GM12892 (cell line): ENCODE measurements at regions not wholly inside any gene's neighbourhood (a gene's known extent, or its start where the extent isn't known, plus 50 kb on each side); places are given as distances from the start of the nearest gene placed in this dataset.
"Not testable (repeated sequence)": the region's sequence is repeated elsewhere in the genome, so short reads cannot be mapped to it uniquely, and the experiment has no call there.

ENCODE experiments used
- DNase-seq: peaks from one replicate; pipeline ENCODE4 v3.0.0; 2011; ENCODE audit not compliant: insufficient read length
- FAIRE-seq: peaks from 2 replicates; lab custom pipeline; 2011; peaks lifted over from hg19 to GRCh38; lab: Jason Lieb, UNC
- POLR2A ChIP-seq: IDR thresholded peaks from 2 replicates; pipeline ENCODE4 v1.6.1; 2011; ENCODE audit warnings: low read depth, low read length, control low read depth
- POLR2AphosphoS5 ChIP-seq: IDR thresholded peaks from 2 replicates; pipeline ENCODE4 v1.6.1; 2011; ENCODE audit warnings: low read depth, low read length, control low read depth
- TAF1 ChIP-seq: IDR thresholded peaks from 2 replicates; pipeline ENCODE4 v1.6.1; 2011; ENCODE audit warnings: low read depth, mild to moderate bottlenecking, control low read depth, low read length, borderline replicate concordance

DNA sequence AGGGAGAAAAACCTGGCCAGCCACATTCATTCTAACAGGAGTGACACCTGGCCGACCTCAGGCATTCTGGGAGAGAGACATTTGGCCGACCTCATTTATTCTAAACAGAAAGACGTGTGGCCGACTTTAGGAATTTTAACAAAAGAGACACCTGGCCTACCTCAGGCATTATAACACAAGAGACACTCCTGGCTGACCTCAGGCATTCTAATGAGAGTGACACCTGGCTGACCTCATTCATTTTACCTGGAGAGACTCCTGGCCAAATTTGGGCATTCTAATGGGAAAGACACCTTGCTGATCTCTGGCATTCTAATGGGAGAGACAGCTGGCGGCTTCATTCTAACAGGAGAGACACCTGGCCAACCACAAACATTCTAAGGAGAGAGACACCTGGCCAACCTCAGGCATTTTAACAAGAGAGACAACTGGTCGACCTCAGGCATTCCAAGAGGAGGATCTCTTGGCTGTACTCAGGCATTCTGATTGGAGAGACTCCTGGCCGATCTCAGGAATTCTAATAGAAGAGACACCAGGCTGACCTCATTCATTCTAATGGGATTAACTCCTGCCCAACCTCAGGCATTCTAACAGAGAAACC lies 1353.9 kb downstream of the UQCRFS1 start:
- FAIRE-seq (no peak), DNase-seq (no peak)
- TF ChIP-seq POLR2AphosphoS5 (no peak), TAF1 (no peak), POLR2A (no peak)

DNA sequence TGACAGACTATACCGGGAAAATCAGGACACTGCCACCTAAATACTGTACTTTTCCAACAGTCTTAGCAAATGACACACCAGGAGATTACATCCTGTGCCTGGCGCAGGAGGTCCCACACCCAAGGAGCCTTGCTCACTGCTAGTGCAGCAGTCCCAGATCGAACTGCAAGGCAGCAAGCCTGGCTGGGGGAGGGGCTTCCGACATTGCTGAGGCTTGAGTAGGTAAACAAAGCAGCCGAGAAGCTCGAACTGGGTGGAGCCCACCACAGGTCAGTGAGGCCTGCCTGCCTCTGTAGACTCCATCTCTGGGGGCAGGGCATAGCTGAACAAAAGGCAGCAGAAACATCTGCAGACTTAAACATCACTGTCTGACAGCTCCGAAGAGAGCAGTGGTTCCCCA lies 1360.0 kb downstream of the UQCRFS1 start:
- FAIRE-seq, DNase-seq: not testable (repeated sequence)

DNA sequence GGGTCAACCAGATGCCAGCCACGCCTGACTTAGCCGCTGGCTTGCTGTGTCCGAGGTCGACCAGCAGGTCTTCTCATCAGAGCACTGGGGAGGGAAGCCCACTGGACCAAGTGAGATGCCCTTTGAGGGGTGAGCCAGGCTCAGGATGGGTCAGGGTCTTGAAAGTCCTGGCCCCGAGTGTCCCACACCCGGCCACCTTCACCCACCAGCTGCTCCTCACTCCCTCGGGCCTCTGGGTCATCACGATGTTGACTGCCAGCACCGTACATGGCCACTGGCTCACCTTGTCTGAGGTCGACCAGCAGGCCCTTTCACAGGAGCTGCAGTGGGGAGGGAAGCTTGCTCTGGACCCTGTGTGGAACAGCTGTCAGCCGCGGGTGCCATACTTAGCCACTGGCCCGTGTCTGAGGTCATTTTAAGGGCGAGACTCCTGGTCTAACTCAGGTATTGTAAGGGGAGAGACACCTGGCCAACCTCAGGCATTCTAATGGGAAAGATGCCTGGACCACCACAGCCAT lies 1361.3 kb downstream of the UQCRFS1 start:
- DNase-seq = no peak
- no peak for FAIRE-seq
- TF ChIP-seq POLR2AphosphoS5 (no peak), POLR2A (no peak), TAF1 (no peak)

DNA sequence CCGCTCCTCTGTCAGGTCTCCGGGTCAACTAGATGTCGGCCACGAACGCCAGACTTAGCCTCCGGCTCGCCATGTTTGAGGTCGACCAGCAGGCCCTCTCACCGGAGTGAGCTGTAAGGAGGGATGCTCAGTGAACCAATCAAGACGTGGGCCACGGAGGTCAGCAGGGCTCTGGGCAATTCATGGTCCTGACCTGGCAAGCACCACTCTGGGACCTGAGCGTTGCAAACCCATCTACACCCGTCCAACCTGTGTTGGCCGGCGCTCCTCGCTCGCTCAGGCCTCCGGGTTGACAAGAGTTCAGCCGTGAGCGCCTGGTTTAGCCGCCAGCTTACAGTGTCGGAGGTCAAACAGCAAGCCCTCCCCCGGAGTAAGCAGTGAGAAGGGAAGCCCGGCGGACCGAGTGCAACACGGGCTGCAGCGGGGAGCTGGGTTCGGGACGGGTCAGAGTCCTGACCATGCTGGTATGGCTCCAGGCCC lies 1361.9 kb downstream of the UQCRFS1 start:
- FAIRE-seq = no peak
- TF ChIP-seq POLR2AphosphoS5 (no peak), TAF1 (no peak), POLR2A (no peak)
- DNase-seq = no peak

DNA sequence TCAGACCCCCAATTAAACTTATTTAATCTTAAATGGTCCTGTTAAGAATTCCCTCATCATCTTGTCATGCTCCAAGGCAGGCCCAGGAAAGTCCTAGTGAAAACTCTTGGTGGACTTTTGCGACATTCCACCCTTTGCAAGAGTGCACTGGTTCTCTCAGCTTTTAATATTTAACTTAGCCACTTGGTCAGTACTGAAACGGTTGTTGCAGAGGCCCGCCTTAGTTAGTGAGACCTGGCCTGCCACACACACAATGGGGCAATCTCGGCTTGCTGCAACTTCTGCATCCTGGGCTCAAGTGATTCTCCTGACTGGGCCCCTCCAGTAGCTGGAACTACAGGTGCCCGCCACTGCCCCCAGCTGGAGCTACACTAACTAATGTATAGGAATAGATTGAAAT lies 1366.0 kb downstream of the UQCRFS1 start:
- TF ChIP-seq POLR2AphosphoS5 (no peak), TAF1 (no peak), POLR2A (no peak)
- no peak for DNase-seq
- no peak for FAIRE-seq

DNA sequence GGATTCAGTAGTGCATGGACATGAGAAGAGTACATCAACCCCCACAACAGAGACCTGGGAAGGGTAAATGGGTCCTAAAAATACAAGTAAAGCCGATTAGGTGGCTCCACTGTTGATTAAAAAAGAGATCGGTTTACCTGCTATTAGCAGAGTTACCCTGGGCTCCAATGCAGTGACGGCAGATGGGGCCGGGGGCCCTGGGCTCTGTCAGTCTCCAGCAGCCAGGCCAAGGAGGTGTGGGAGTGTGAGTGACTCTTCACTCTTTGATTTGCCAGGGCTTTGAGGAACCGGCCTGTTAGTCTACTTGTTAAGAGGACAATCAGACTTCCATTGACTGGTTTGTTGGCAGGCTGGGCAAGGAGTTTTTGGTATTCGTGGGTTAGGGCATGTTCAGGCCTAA lies 1368.7 kb downstream of the UQCRFS1 start:
- no peak for DNase-seq
- no peak for FAIRE-seq
- TF ChIP-seq POLR2AphosphoS5 (no peak), TAF1 (no peak), POLR2A (no peak)

DNA sequence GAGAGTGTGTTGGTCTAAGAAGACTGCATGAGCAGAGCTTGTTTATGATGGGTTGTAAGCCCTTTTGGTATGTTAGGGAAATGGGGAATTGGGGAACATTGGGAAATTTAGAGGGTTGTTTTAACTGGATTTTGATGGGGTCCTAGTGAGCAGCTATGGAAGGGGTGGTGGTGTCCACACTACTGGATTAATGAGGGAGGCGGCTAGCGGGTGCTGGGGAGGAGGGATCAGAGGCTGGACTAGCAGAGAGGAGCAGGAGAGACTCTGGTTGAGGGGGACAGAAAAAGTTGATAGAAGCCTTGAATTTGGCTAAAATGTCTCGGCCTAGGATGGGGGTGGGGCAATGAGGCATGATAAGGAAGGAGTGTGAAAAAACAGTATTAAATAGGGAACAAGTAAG lies 1369.1 kb downstream of the UQCRFS1 start:
- DNase-seq = no peak
- no peak for FAIRE-seq
- no peak for TF ChIP-seq TAF1
- TF ChIP-seq POLR2A = no peak
- no peak for TF ChIP-seq POLR2AphosphoS5

DNA sequence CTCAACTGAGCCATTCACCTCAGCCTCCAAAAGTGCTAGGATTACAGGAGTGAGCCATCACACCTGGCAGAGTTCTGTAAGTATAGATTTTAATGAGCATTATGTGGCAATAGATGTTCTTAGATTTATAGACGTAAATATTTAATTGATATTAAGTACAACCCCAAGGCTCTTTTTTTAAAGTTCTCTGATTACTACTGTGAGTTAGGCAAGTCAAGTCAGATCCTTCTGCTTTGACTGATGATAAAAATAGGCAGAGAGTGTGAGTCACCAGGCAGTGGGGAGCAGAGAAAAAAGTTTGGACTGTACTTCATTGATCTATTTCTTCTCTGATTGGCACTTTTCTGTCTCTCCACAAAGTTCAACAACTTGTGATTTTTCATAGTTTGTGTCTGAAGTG lies 1379.9 kb downstream of the UQCRFS1 start:
- FAIRE-seq (no peak), DNase-seq (no peak)
- TF ChIP-seq TAF1 (no peak), POLR2A (no peak), POLR2AphosphoS5 (no peak)

DNA sequence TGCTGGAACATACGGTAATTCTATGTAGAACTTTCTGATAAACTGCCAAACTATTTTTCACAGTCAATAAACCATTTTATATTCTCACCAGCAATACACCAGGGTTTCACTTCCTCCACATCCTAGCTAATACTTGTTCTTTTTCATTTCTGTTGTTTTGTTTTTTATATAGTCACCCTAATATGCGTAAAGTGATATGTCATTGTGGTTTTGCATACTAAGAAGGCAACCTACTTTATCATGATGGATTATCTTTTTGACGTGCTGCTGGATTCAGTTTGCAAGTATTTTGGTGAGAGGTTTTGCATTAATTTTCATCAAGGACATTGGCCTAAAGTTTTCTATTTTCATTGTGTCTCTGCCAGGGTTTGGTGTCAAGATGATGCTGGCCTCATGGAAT lies 1384.1 kb downstream of the UQCRFS1 start:
- DNase-seq (no peak), FAIRE-seq (no peak)
- TF ChIP-seq POLR2A (no peak), TAF1 (no peak), POLR2AphosphoS5 (no peak)

DNA sequence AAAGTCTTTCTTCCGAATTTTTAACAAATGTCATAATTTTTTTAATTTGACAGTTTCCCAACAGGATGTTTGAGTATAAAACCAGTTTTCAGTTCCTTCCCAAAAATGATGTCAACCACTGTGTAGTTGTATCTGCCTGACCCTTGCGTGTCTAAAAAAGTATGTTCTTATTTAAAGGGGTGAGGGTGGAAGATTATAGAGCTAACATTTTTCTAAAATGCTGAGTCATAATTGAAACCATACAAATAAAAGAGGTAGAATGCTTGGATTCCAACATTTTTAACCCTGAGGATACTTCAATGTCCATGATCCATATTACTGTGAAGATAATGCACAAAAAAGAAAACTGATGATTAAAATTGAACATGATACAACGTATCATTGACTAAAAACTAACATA lies 1388.8 kb downstream of the UQCRFS1 start:
- DNase-seq (no peak), FAIRE-seq (no peak)
- TF ChIP-seq TAF1 = no peak

DNA sequence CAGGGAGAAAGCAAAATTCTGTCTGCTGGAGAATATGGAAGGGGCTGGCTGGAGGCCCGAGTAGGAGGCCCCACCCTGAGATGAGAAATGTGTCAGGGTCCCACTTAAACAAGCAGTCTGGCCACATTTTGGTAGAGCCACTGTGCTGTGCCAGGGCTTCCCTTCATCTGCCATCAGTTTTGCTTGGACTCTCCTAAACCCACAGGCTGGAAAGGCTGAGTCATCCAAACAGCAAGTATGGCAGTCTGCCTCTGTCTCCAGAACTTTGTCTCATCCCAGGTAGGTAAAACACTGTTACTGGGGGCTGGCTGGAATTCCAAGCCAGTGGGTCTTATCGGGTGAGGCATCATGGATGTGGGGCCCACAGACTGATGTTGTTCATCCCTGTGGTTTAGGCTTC lies 1390.6 kb downstream of the UQCRFS1 start:
- FAIRE-seq = no peak
- DNase-seq = no peak
- TF ChIP-seq POLR2A = no peak
- no peak for TF ChIP-seq TAF1
- no peak for TF ChIP-seq POLR2AphosphoS5

DNA sequence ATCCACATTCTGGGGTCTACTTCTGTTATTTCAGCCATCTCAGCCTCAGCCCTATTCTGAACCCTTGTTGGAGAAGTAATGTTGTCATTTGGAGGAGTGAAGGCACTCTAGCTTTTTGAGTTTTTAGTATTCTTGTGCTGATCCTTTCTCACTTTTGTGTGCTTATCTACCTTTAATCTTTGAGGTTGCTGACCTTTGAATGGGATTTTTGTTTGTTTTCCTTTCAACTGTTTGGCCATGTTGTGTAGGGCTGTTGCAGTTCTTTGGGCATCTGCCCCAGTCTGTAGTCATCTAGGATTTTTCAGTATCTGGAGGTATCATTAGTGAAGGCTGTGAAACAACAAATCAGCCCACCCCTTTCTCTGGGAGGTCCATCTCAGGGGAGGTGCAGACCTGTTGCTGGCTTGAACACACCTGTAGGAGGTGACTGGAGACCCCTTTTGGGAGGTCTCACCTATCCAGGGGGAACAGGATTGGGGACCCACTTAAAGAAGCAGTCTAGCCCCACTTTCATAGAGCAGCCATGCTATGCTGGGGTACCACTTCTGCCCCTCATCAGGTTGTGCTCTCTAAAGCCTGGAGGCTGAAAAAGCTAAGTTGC lies 1391.4 kb downstream of the UQCRFS1 start:
- DNase-seq (no peak), FAIRE-seq (no peak)
- TF ChIP-seq TAF1 (no peak), POLR2A (no peak), POLR2AphosphoS5 (no peak)

DNA sequence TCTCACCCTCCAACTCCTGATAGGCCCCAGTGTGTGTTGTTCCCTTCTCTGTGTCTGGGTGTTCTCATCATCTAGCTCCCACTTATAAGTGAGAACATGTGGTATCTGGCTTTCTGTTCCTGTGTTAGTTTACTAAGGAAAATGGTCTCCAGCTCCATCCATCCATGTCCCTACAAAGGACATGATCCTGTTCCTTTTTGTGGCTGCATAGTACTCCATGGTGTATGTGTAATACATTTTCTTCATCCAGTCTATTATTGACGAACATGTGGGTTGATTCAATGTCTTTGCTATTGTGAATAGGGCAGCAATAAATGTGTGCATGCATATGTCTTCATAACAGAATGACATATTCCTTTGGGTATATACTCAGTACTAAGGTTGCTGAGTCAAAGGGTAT lies 1397.0 kb downstream of the UQCRFS1 start:
- DNase-seq (no peak), FAIRE-seq (no peak)
- TF ChIP-seq TAF1 (no peak), POLR2AphosphoS5 (no peak), POLR2A (no peak)

DNA sequence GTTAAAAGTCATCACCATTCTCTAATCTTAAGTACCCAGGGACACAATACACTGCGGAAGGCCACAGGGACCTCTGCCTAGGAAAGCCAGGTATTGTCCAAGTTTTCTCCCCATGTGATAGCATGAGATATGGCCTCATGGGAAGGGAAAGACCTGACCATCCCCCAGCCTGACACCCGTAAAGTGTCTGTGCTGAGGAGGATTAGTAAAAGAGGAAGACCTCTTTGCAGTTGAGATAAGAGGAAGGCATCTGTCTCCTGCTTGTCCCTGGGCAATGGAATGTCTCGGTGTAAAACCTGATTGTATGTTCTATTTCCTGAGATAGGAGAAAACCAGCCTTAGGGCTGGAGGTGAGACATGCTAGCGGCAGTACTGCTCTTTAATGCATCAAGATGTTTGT lies 1398.1 kb downstream of the UQCRFS1 start:
- DNase-seq, FAIRE-seq: not testable (repeated sequence)

DNA sequence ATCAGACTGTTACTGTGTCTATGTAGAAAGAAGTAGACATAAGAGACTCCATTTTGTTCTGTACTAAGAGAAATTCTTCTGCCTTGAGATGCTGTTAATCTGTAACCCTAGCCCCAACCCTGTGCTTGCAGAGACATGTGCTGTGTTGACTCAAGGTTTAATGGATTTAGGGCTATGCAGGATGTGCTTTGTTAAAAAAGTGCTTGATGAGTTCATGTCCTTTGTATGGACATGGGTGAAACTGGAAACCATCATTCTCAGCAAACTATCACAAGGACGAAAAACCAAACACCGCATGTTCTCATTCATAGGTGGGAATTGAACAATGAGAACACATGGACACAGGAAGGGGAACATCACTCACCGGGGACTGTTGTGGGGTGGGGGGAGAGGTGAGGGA lies 1398.7 kb downstream of the UQCRFS1 start:
- not testable (repeated sequence) for FAIRE-seq, DNase-seq
